SK-N-SH (cell line): ENCODE measurements at regions not wholly inside any gene's neighbourhood (a gene's known extent, or its start where the extent isn't known, plus 50 kb on each side); places are given as distances from the start of the nearest gene placed in this dataset.

Source experiments
- CTCF ChIA-PET: fragments of 300-600, 350-600 bp; formaldehyde crosslinking; extraction: SDS; loops from one replicate; lab custom pipeline; 2021; lab: Yijun Ruan, JAX
- POLR2A ChIA-PET: fragments of 350-600 bp; sonication (Branson Sonifier 250); formaldehyde crosslinking; extraction: SDS; loops from one replicate; lab custom pipeline; 2020; ENCODE audit warnings: antibody characterized with exemption, inconsistent platforms; lab: Yijun Ruan, JAX
- DNase-seq: peaks from one replicate; pipeline ENCODE4 v3.0.0; 2012
- H2AFZ ChIP-seq: fragments of 200-600 bp; sonication (generic); 2 replicates; pipeline ENCODE4 v1.8.1; 2016; ENCODE audit warnings: antibody characterized with exemption, mild to moderate bottlenecking, low read depth
- H3F3A ChIP-seq: fragments of 200-600 bp; sonication (generic); replicated peaks from 2 replicates; pipeline ENCODE3; 2016; ENCODE audit warnings: antibody characterized with exemption, mild to moderate bottlenecking; ENCODE audit not compliant: insufficient read depth
- H3K27ac ChIP-seq, 2 experiments: fragments of 200-500 bp in 1 of 2; fragments of 200-600 bp in 1 of 2; sonication (Bioruptor generic) in 1 of 2; sonication (generic), shearing (Covaris generic) in 1 of 2; 2 replicates each; pipeline versions ENCODE4 v1.5.1 to v1.6.1; 2014 to 2016; ENCODE audit warnings: low read depth in 2 of 2, inconsistent platforms in 1 of 2, low read length in 1 of 2, mild to moderate bottlenecking in 1 of 2, mixed read lengths in 1 of 2
- H3K27me3 ChIP-seq: fragments of 200-600 bp; sonication (generic), shearing (Covaris generic); 2 replicates; pipeline ENCODE4 v1.6.1; 2016; ENCODE audit warnings: mixed run types; ENCODE audit not compliant: insufficient read depth
- H3K36me3 ChIP-seq, 2 experiments: fragments of 200-500 bp in 1 of 2; fragments of 200-600 bp in 1 of 2; sonication (Bioruptor generic) in 1 of 2; sonication (generic) in 1 of 2; replicated peaks in 1 of 2; 2 replicates each; pipeline versions ENCODE3 to v1.5.1; 2014 to 2016; ENCODE audit warnings: low read length in 1 of 2, mild to moderate bottlenecking in 1 of 2; ENCODE audit not compliant: insufficient read depth in 2 of 2, control insufficient read depth in 1 of 2
- H3K4me1 ChIP-seq, 2 experiments: fragments of 200-500 bp in 1 of 2; fragments of 200-600 bp in 1 of 2; sonication (Bioruptor generic) in 1 of 2; sonication (generic), shearing (Covaris generic) in 1 of 2; 2 replicates each; pipeline versions ENCODE4 v1.5.1 to v1.6.1; 2014 to 2016; ENCODE audit warnings: low read depth in 1 of 2, low read length in 1 of 2, mixed run types in 1 of 2; ENCODE audit not compliant: insufficient read depth in 2 of 2, control insufficient read depth in 1 of 2
- H3K4me2 ChIP-seq: fragments of 200-600 bp; sonication (generic), shearing (Covaris generic); 2 replicates; pipeline ENCODE4 v1.6.1; 2017; ENCODE audit warnings: mixed run types
- H3K4me3 ChIP-seq, 2 experiments: fragments of 200-500 bp in 1 of 2; fragments of 200-600 bp in 1 of 2; sonication (Bioruptor generic) in 1 of 2; sonication (generic), shearing (Covaris generic) in 1 of 2; 2 replicates each; pipeline versions ENCODE4 v1.5.1 to v1.8.1; 2014 to 2016; ENCODE audit warnings: low read depth in 2 of 2, inconsistent platforms in 1 of 2, low read length in 1 of 2, mild to moderate bottlenecking in 1 of 2, mixed read lengths in 1 of 2, moderate library complexity in 1 of 2
- H3K79me2 ChIP-seq: fragments of 200-600 bp; sonication (generic); 2 replicates; pipeline ENCODE4 v1.8.1; 2017; ENCODE audit warnings: mild to moderate bottlenecking; ENCODE audit not compliant: insufficient read depth
- H3K9ac ChIP-seq: fragments of 200-600 bp; sonication (generic); 2 replicates; pipeline ENCODE4 v1.6.1; 2017; ENCODE audit warnings: mixed run types
- H3K9me2 ChIP-seq: fragments of 200-600 bp; sonication (generic); 2 replicates; pipeline ENCODE4 v1.6.1; 2017; ENCODE audit warnings: mixed run types
- H3K9me3 ChIP-seq: fragments of 200-600 bp; sonication (generic); 2 replicates; pipeline ENCODE4 v1.6.1; 2017; ENCODE audit warnings: mixed run types, mild to moderate bottlenecking, moderate library complexity
- H4K20me1 ChIP-seq: fragments of 200-600 bp; sonication (generic); 2 replicates; pipeline ENCODE4 v1.6.1; 2017; ENCODE audit warnings: mild to moderate bottlenecking, mixed run types; ENCODE audit not compliant: insufficient read depth
- ELF1 ChIP-seq: IDR thresholded peaks from 2 replicates; pipeline ENCODE4 v1.4.0; 2012
- IRF3 ChIP-seq: fragments of 150-350 bp; IDR thresholded peaks from 2 replicates; pipeline ENCODE4 v1.6.1; 2016; ENCODE audit warnings: mild to moderate bottlenecking, low read depth, low read length
- JUND ChIP-seq: IDR thresholded peaks from 2 replicates; pipeline ENCODE4 v1.4.0; 2012
- MEF2A ChIP-seq: IDR thresholded peaks from 2 replicates; pipeline ENCODE4 v1.4.0; 2012; ENCODE audit warnings: low read depth, borderline replicate concordance
- NFIC ChIP-seq: IDR thresholded peaks from 2 replicates; pipeline ENCODE4 v1.4.0; 2012; ENCODE audit warnings: borderline replicate concordance
- RAD21 ChIP-seq: IDR thresholded peaks from 2 replicates; pipeline ENCODE4 v1.6.1; 2012; ENCODE audit warnings: mild to moderate bottlenecking, low read length
- RFX5 ChIP-seq: IDR thresholded peaks from 2 replicates; pipeline ENCODE4 v1.6.1; 2012; ENCODE audit warnings: mild to moderate bottlenecking, improper control_type of control experiment, low read length
- SIN3A ChIP-seq: IDR thresholded peaks from 2 replicates; pipeline ENCODE4 v1.6.1; 2012; ENCODE audit warnings: low read depth, mild to moderate bottlenecking, low read length, moderate library complexity, borderline replicate concordance
- WGBS: methylation state at CpG from one replicate; pipeline ENCODE4 v1.1.6; 2017; ENCODE audit warnings: low lambda C conversion rate; 5-methylcytosine and 5-hydroxymethylcytosine counted together

GRCh38 chr2:8133913-8134472, 547.9 kb upstream of the ID2 start:
- peaks cover 0 to 3% of the 10 kb centered on the region in 2 experiments; a peak in 1 of 4 replicates for H3K4me1 ChIP-seq
- no peaks in the 10 kb centered on the region for H4K20me1 ChIP-seq
- ChIA-PET CTCF (interaction anchor here (0.6 to 1.1 kb wide), 3 partner anchors 12 to 139 kb away, joined by 3 to 4 read pairs (median 3); no protein-coding TSS in a partner anchor), POLR2A (no interaction called here)
- no peaks in the 10 kb centered on the region for H3K9me2 ChIP-seq
- H3K9ac ChIP-seq: no peak overlapping the region
- no peaks in the 10 kb centered on the region for H3K27me3 ChIP-seq
- no peak for TF ChIP-seq RFX5
- 75% methylated on average over 11 of the region's 11 CpGs for WGBS
- no peak overlapping the region for H2AFZ ChIP-seq
- no peak overlapping the region for H3K4me3 ChIP-seq
- DNase-seq: no peak
- H3K36me3 ChIP-seq: no peaks in the 10 kb centered on the region
- no peak overlapping the region for H3K27ac ChIP-seq
- H3K4me2 ChIP-seq: no peak overlapping the region
- H3F3A ChIP-seq: no peaks in the 10 kb centered on the region
- H3K9me3 ChIP-seq: no peaks in the 10 kb centered on the region
- H3K79me2 ChIP-seq: no peaks in the 10 kb centered on the region

- CTCF ChIA-PET: no interaction called here
- no peaks in the 10 kb centered on the region for H3K79me2 ChIP-seq
- no peak overlapping the region for H2AFZ ChIP-seq
- no peaks in the 10 kb centered on the region for H3K9me3 ChIP-seq
- H3K27me3 ChIP-seq: no peaks in the 10 kb centered on the region
- peaks cover 0 to 3% of the 10 kb centered on the region in 2 experiments; a peak in 1 of 4 replicates for H3K4me1 ChIP-seq
- H3F3A ChIP-seq: no peaks in the 10 kb centered on the region
- H3K9me2 ChIP-seq: no peaks in the 10 kb centered on the region
- WGBS: 89% methylated on average over 11 of the region's 11 CpGs
- no peaks in the 10 kb centered on the region for H4K20me1 ChIP-seq
- TF ChIP-seq IRF3 (no peak), NFIC (no peak), ELF1 (no peak), RAD21 (no peak), JUND (no peak)
- no peak overlapping the region for H3K4me3 ChIP-seq
- no peak for DNase-seq
- POLR2A ChIA-PET: no interaction called here
- no peaks in the 10 kb centered on the region for H3K36me3 ChIP-seq
- H3K4me2 ChIP-seq: no peak overlapping the region
- H3K9ac ChIP-seq: no peak overlapping the region
- H3K27ac ChIP-seq: no peak overlapping the region
Observed at GRCh38 chr2:8134473-8134932, 547.4 kb upstream of the ID2 start.

GRCh38 chr2:8134985-8135682, 546.7 kb upstream of the ID2 start:
- no peaks in the 10 kb centered on the region for H3K79me2 ChIP-seq
- no peak for DNase-seq
- no peaks in the 10 kb centered on the region for H3K36me3 ChIP-seq
- 89% methylated on average over 13 of the region's 13 CpGs for WGBS
- no peaks in the 10 kb centered on the region for H3K27me3 ChIP-seq
- H2AFZ ChIP-seq: no peak overlapping the region
- POLR2A ChIA-PET: no interaction called here
- CTCF ChIA-PET: interaction anchor here (0.6 to 2.0 kb wide), 2 partner anchors 13 to 1013 kb away, joined by 4 to 6 read pairs; no protein-coding TSS in a partner anchor
- no peaks in the 10 kb centered on the region for H4K20me1 ChIP-seq
- H3K4me3 ChIP-seq: no peak overlapping the region
- no peaks in the 10 kb centered on the region for H3F3A ChIP-seq
- no peak overlapping the region for H3K4me2 ChIP-seq
- no peak overlapping the region for H3K27ac ChIP-seq
- TF ChIP-seq MEF2A: no peak
- TF ChIP-seq SIN3A: no peak
- H3K9ac ChIP-seq: no peak overlapping the region
- H3K9me3 ChIP-seq: no peaks in the 10 kb centered on the region
- peaks cover 0 to 3% of the 10 kb centered on the region in 2 experiments; a peak in 1 of 4 replicates for H3K4me1 ChIP-seq
- H3K9me2 ChIP-seq: no peaks in the 10 kb centered on the region
